HepG2 (cell line): ENCODE measurements at regions not wholly inside any gene's neighbourhood (a gene's known extent, or its start where the extent isn't known, plus 50 kb on each side); places are given as distances from the start of the nearest gene placed in this dataset.

Source experiments
- ATAC-seq: fragments of 200-7000 bp; cut with Tn5 transposase; 3 replicates; pipeline ENCODE4 v1.9.1; 2020; ENCODE audit warnings: mild to moderate bottlenecking, moderate library complexity
- BruUV-seq: library from RNA; stranded (reverse); fragments of 400-500 nt; replicated peaks from 2 replicates; lab custom pipeline; 2021; lab: Mats Ljungman, UMichigan
- CTCF ChIA-PET: fragments of 300-600 bp; formaldehyde crosslinking; extraction: SDS; loops from one replicate; lab custom pipeline; 2021; ENCODE audit warnings: low total read pairs, inconsistent platforms, low intra/inter-chr PET ratio; lab: Yijun Ruan, JAX
- POLR2A ChIA-PET: fragments of 350-600 bp; sonication (Branson Sonifier 250); formaldehyde crosslinking; loops from one replicate; lab custom pipeline; 2020; ENCODE audit warnings: antibody characterized with exemption, inconsistent platforms; lab: Yijun Ruan, JAX
- DNase-seq: peaks from one replicate; pipeline ENCODE4 v3.0.0-alpha.2; 2015; ENCODE audit warnings: low spot score
- FAIRE-seq: peaks from 3 replicates; lab custom pipeline; 2011; peaks lifted over from hg19 to GRCh38; lab: Jason Lieb, UNC
- H2AFZ ChIP-seq: one replicate; pipeline ENCODE4 v1.6.1; 2011; ENCODE audit warnings: low read length, inconsistent platforms
- H3K27ac ChIP-seq: fragments of 300-600 bp; 3 replicates; pipeline ENCODE4 v1.8.0; 2011; ENCODE audit warnings: mixed run types, mild to moderate bottlenecking, mixed read lengths, low read length, inconsistent platforms; ENCODE audit not compliant: insufficient read depth; ENCODE audit errors: extremely low read length
- H3K27me3 ChIP-seq, 2 experiments: fragments of 200-600 bp in 1 of 2; 2 replicates in 1 of 2; 3 replicates in 1 of 2; pipeline versions ENCODE4 v1.6.0 to v1.8.0; 2011; ENCODE audit warnings: low read length in 2 of 2, mild to moderate bottlenecking in 2 of 2, moderate library complexity in 2 of 2, inconsistent platforms in 1 of 2; ENCODE audit not compliant: insufficient read depth in 2 of 2, control insufficient read depth in 1 of 2
- H3K36me3 ChIP-seq, 2 experiments: fragments of 200-600 bp in 1 of 2; replicated peaks in 1 of 2; 2 replicates in 1 of 2; 3 replicates in 1 of 2; pipeline versions ENCODE4 v1.5.1 to v1.8.0; 2011; ENCODE audit warnings: low read length in 2 of 2, inconsistent platforms in 1 of 2; ENCODE audit not compliant: insufficient read depth in 2 of 2, control insufficient read depth in 1 of 2
- H3K4me1 ChIP-seq: 2 replicates; pipeline ENCODE4 v1.5.1; 2012; ENCODE audit warnings: low read length, inconsistent platforms; ENCODE audit not compliant: insufficient read depth
- H3K4me2 ChIP-seq: 2 replicates; pipeline ENCODE4 v1.6.0; 2011; ENCODE audit warnings: low read depth, low read length, inconsistent platforms
- H3K4me3 ChIP-seq, 3 experiments: fragments of 200-600 bp in 1 of 3; sonication (generic), shearing (Covaris generic) in 1 of 3; replicated peaks in 1 of 3; 2 replicates each; pipeline ENCODE4 v1.5.1; 2011 to 2016; ENCODE audit warnings: low read length in 3 of 3, inconsistent platforms in 2 of 3, low read depth in 2 of 3, mild to moderate bottlenecking in 2 of 3, control low read depth in 1 of 3, mixed read lengths in 1 of 3; ENCODE audit not compliant: insufficient read depth in 1 of 3
- H3K79me2 ChIP-seq: one replicate; pipeline ENCODE4 v1.6.1; 2011; ENCODE audit warnings: low read length, inconsistent platforms; ENCODE audit not compliant: insufficient read depth
- H3K9ac ChIP-seq: 2 replicates; pipeline ENCODE4 v1.6.0; 2011; ENCODE audit warnings: mild to moderate bottlenecking, low read depth, low read length, inconsistent platforms; ENCODE audit not compliant: insufficient read depth
- H3K9me3 ChIP-seq: 2 replicates; pipeline ENCODE4 v1.5.1; 2012; ENCODE audit warnings: mild to moderate bottlenecking, low read length
- H4K20me1 ChIP-seq: 2 replicates; pipeline ENCODE4 v1.6.0; 2011; ENCODE audit warnings: inconsistent platforms, mild to moderate bottlenecking, low read length, moderate library complexity; ENCODE audit not compliant: insufficient read depth
- ARID2 ChIP-seq: sonication (generic); formaldehyde crosslinking; IDR thresholded peaks from 2 replicates; pipeline ENCODE4 v1.8.1; 2022; ENCODE audit warnings: mild to moderate bottlenecking, missing genetic modification reagents, borderline replicate concordance
- HOXD1 ChIP-seq: sonication (generic); formaldehyde crosslinking; IDR thresholded peaks from 2 replicates; pipeline ENCODE4 v1.5.0; 2020; ENCODE audit warnings: missing genetic modification reagents
- JUND ChIP-seq: sonication (generic); formaldehyde crosslinking; IDR thresholded peaks from 2 replicates; pipeline ENCODE4 v1.8.0; 2022; ENCODE audit warnings: mild to moderate bottlenecking, missing genetic modification reagents
- PAXIP1 ChIP-seq: sonication (generic); formaldehyde crosslinking; conservative IDR thresholded peaks from 2 replicates; pipeline ENCODE4 v1.4.0; 2020; ENCODE audit warnings: mild to moderate bottlenecking, missing genetic modification reagents, moderate library complexity
- PLRG1 ChIP-seq: fragments of 450-650 bp; conservative IDR thresholded peaks from 2 replicates; pipeline ENCODE4 v1.6.1; 2016
- TAF1 ChIP-seq: sonication (generic); formaldehyde crosslinking; IDR thresholded peaks from 2 replicates; pipeline ENCODE4 v1.4.0; 2020; ENCODE audit warnings: missing genetic modification reagents
- ZNF431 ChIP-seq: sonication (generic); formaldehyde crosslinking; IDR thresholded peaks from 2 replicates; pipeline ENCODE4 v1.9.0; 2022; ENCODE audit warnings: missing genetic modification reagents, low read depth, mild to moderate bottlenecking, borderline replicate concordance
- ZNF468 ChIP-seq: sonication (generic); formaldehyde crosslinking; IDR thresholded peaks from 2 replicates; pipeline ENCODE4 v1.8.0; 2022; ENCODE audit warnings: mild to moderate bottlenecking, moderate library complexity, missing genetic modification reagents
- ZSCAN21 ChIP-seq: sonication (generic); formaldehyde crosslinking; IDR thresholded peaks from 2 replicates; pipeline ENCODE4 v1.8.0; 2022; ENCODE audit warnings: mild to moderate bottlenecking, missing genetic modification reagents, moderate library complexity, borderline replicate concordance
- WGBS: methylation state at CpG from one replicate; pipeline ENCODE4 v1.1.6; 2017; ENCODE audit warnings: low lambda C conversion rate; 5-methylcytosine and 5-hydroxymethylcytosine counted together
- in situ Hi-C: cut with HindIII; loops from 2 replicates; pipeline ENCODE4 v1.10.0; 2017; ENCODE audit warnings: low pct_unique_long_range_greater_than_20kb; ENCODE audit not compliant: extremely low pct_ligation_motif_present
- intact Hi-C: fragments of 100-400 bp; cut with micrococcal nuclease; formaldehyde crosslinking; loops from one replicate; pipeline ENCODE4 v1.10.0; 2022; ENCODE audit not compliant: unreplicated experiment

GRCh38 chr1:5455651-5456050 lies 536.6 kb downstream of the NPHP4 start:
- Histone ChIP-seq H3K4me2 (no peak overlapping the region), H3K27ac (no peak overlapping the region), H3K79me2 (no peaks in the 10 kb centered on the region), H3K9ac (no peak overlapping the region), H3K9me3 (no peaks in the 10 kb centered on the region; the same call in 1 of the 2 replicates), H3K36me3 (no peaks in the 10 kb centered on the region), H4K20me1 (no peaks in the 10 kb centered on the region), H2AFZ (no peak overlapping the region), H3K27me3 (peaks cover 3 to 40% of the 10 kb centered on the region in 2 experiments), H3K4me3 (no peak overlapping the region), H3K4me1 (no peaks in the 10 kb centered on the region)
- no TSS peak for BruUV-seq
- ChIA-PET POLR2A (no interaction called here), CTCF (no interaction called here)
- intact Hi-C loops (no loop called here), in situ Hi-C loops (no loop called here)
- no peak for ATAC-seq
- FAIRE-seq = no peak
- DNase-seq = no peak
- WGBS = 31% methylated on average over 8 of the region's 8 CpGs
- TF ChIP-seq JUND (CRISPR knock-in tag) = no peak
- TF ChIP-seq PAXIP1 (CRISPR knock-in tag) = no peak
- TF ChIP-seq ZNF468 = no peak
- TF ChIP-seq TAF1 = no peak
- TF ChIP-seq HOXD1 (CRISPR knock-in tag) = no peak
- no peak for TF ChIP-seq ARID2 (CRISPR knock-in tag)
- no peak for TF ChIP-seq ZNF431 (CRISPR knock-in tag)
- TF ChIP-seq ZSCAN21 (CRISPR knock-in tag) = no peak
- no peak for TF ChIP-seq PLRG1
